HepG2 (cell line): ENCODE measurements at regions not wholly inside any gene's neighbourhood (a gene's known extent, or its start where the extent isn't known, plus 50 kb on each side); places are given as distances from the start of the nearest gene placed in this dataset.

ENCODE experiments used
- ATAC-seq: fragments of 200-7000 bp; cut with Tn5 transposase; 3 replicates; pipeline ENCODE4 v1.9.1; 2020; ENCODE audit warnings: mild to moderate bottlenecking, moderate library complexity
- BruUV-seq: library from RNA; stranded (reverse); fragments of 400-500 nt; replicated peaks from 2 replicates; lab custom pipeline; 2021; lab: Mats Ljungman, UMichigan
- CTCF ChIA-PET: fragments of 300-600 bp; formaldehyde crosslinking; extraction: SDS; loops from one replicate; lab custom pipeline; 2021; ENCODE audit warnings: low total read pairs, inconsistent platforms, low intra/inter-chr PET ratio; lab: Yijun Ruan, JAX
- POLR2A ChIA-PET: fragments of 350-600 bp; sonication (Branson Sonifier 250); formaldehyde crosslinking; loops from one replicate; lab custom pipeline; 2020; ENCODE audit warnings: antibody characterized with exemption, inconsistent platforms; lab: Yijun Ruan, JAX
- DNase-seq: peaks from one replicate; pipeline ENCODE4 v3.0.0-alpha.2; 2015; ENCODE audit warnings: low spot score
- FAIRE-seq: peaks from 3 replicates; lab custom pipeline; 2011; peaks lifted over from hg19 to GRCh38; lab: Jason Lieb, UNC
- H2AFZ ChIP-seq: one replicate; pipeline ENCODE4 v1.6.1; 2011; ENCODE audit warnings: low read length, inconsistent platforms
- H3K27ac ChIP-seq: fragments of 300-600 bp; 3 replicates; pipeline ENCODE4 v1.8.0; 2011; ENCODE audit warnings: mixed run types, mild to moderate bottlenecking, mixed read lengths, low read length, inconsistent platforms; ENCODE audit not compliant: insufficient read depth; ENCODE audit errors: extremely low read length
- H3K27me3 ChIP-seq, 2 experiments: fragments of 200-600 bp in 1 of 2; 2 replicates in 1 of 2; 3 replicates in 1 of 2; pipeline versions ENCODE4 v1.6.0 to v1.8.0; 2011; ENCODE audit warnings: low read length in 2 of 2, mild to moderate bottlenecking in 2 of 2, moderate library complexity in 2 of 2, inconsistent platforms in 1 of 2; ENCODE audit not compliant: insufficient read depth in 2 of 2, control insufficient read depth in 1 of 2
- H3K36me3 ChIP-seq, 2 experiments: fragments of 200-600 bp in 1 of 2; replicated peaks in 1 of 2; 2 replicates in 1 of 2; 3 replicates in 1 of 2; pipeline versions ENCODE4 v1.5.1 to v1.8.0; 2011; ENCODE audit warnings: low read length in 2 of 2, inconsistent platforms in 1 of 2; ENCODE audit not compliant: insufficient read depth in 2 of 2, control insufficient read depth in 1 of 2
- H3K4me1 ChIP-seq: 2 replicates; pipeline ENCODE4 v1.5.1; 2012; ENCODE audit warnings: low read length, inconsistent platforms; ENCODE audit not compliant: insufficient read depth
- H3K4me2 ChIP-seq: 2 replicates; pipeline ENCODE4 v1.6.0; 2011; ENCODE audit warnings: low read depth, low read length, inconsistent platforms
- H3K4me3 ChIP-seq, 3 experiments: fragments of 200-600 bp in 1 of 3; sonication (generic), shearing (Covaris generic) in 1 of 3; replicated peaks in 1 of 3; 2 replicates each; pipeline ENCODE4 v1.5.1; 2011 to 2016; ENCODE audit warnings: low read length in 3 of 3, inconsistent platforms in 2 of 3, low read depth in 2 of 3, mild to moderate bottlenecking in 2 of 3, control low read depth in 1 of 3, mixed read lengths in 1 of 3; ENCODE audit not compliant: insufficient read depth in 1 of 3
- H3K79me2 ChIP-seq: one replicate; pipeline ENCODE4 v1.6.1; 2011; ENCODE audit warnings: low read length, inconsistent platforms; ENCODE audit not compliant: insufficient read depth
- H3K9ac ChIP-seq: 2 replicates; pipeline ENCODE4 v1.6.0; 2011; ENCODE audit warnings: mild to moderate bottlenecking, low read depth, low read length, inconsistent platforms; ENCODE audit not compliant: insufficient read depth
- H3K9me3 ChIP-seq: 2 replicates; pipeline ENCODE4 v1.5.1; 2012; ENCODE audit warnings: mild to moderate bottlenecking, low read length
- H4K20me1 ChIP-seq: 2 replicates; pipeline ENCODE4 v1.6.0; 2011; ENCODE audit warnings: inconsistent platforms, mild to moderate bottlenecking, low read length, moderate library complexity; ENCODE audit not compliant: insufficient read depth
- IKZF4 ChIP-seq: sonication (generic); formaldehyde crosslinking; IDR thresholded peaks from 2 replicates; pipeline ENCODE4 v1.5.1; 2020; ENCODE audit warnings: borderline replicate concordance, mild to moderate bottlenecking, low read depth, missing genetic modification reagents; ENCODE audit errors: not compliant biosample characterization
- KDM5B ChIP-seq: sonication (generic); formaldehyde crosslinking; IDR thresholded peaks from 2 replicates; pipeline ENCODE4 v1.4.0; 2020; ENCODE audit warnings: missing genetic modification reagents, mild to moderate bottlenecking, borderline replicate concordance
- MIER3 ChIP-seq: IDR thresholded peaks from 2 replicates; pipeline ENCODE4 v1.6.1; 2016; ENCODE audit warnings: missing compliant biosample characterization, borderline replicate concordance
- MZF1 ChIP-seq: sonication (generic); formaldehyde crosslinking; IDR thresholded peaks from 2 replicates; pipeline ENCODE4 v1.8.1; 2023; ENCODE audit warnings: mild to moderate bottlenecking, missing genetic modification reagents, borderline replicate concordance
- NCOR1 ChIP-seq: fragments of 200-600 bp; sonication (generic); IDR thresholded peaks from 2 replicates; pipeline ENCODE4 v1.7.0; 2017; ENCODE audit warnings: antibody characterized with exemption, low read length, borderline replicate concordance
- ZBTB42 ChIP-seq: sonication (generic); formaldehyde crosslinking; IDR thresholded peaks from 2 replicates; pipeline ENCODE4 v1.5.0; 2020; ENCODE audit warnings: mild to moderate bottlenecking, missing genetic modification reagents
- ZNF143 ChIP-seq: sonication (generic); formaldehyde crosslinking; IDR thresholded peaks from 2 replicates; pipeline ENCODE4 v1.4.0; 2020; ENCODE audit warnings: missing genetic modification reagents
- ZNF180 ChIP-seq: sonication (generic); formaldehyde crosslinking; IDR thresholded peaks from 2 replicates; pipeline ENCODE4 v1.4.0; 2020; ENCODE audit warnings: low read depth, missing genetic modification reagents, borderline replicate concordance
- WGBS: methylation state at CpG from one replicate; pipeline ENCODE4 v1.1.6; 2017; ENCODE audit warnings: low lambda C conversion rate; 5-methylcytosine and 5-hydroxymethylcytosine counted together
- in situ Hi-C: cut with HindIII; loops from 2 replicates; pipeline ENCODE4 v1.10.0; 2017; ENCODE audit warnings: low pct_unique_long_range_greater_than_20kb; ENCODE audit not compliant: extremely low pct_ligation_motif_present
- intact Hi-C: fragments of 100-400 bp; cut with micrococcal nuclease; formaldehyde crosslinking; loops from one replicate; pipeline ENCODE4 v1.10.0; 2022; ENCODE audit not compliant: unreplicated experiment
- TF ChIP-seq, protein P1 (sequence below): sonication (generic); formaldehyde crosslinking; IDR thresholded peaks from 2 replicates; pipeline ENCODE4 v1.4.0; 2020; ENCODE audit warnings: missing genetic modification reagents, borderline replicate concordance
- TF ChIP-seq, protein P2 (sequence below): sonication (generic); formaldehyde crosslinking; IDR thresholded peaks from 2 replicates; pipeline ENCODE4 v1.4.0; 2020; ENCODE audit warnings: mild to moderate bottlenecking, missing genetic modification reagents
- TF ChIP-seq, protein P3 (sequence below): sonication (generic); formaldehyde crosslinking; IDR thresholded peaks from 2 replicates; pipeline ENCODE4 v1.4.0; 2020; ENCODE audit warnings: low read depth, mild to moderate bottlenecking, missing genetic modification reagents
- TF ChIP-seq, protein P4 (sequence below): sonication (generic); formaldehyde crosslinking; IDR thresholded peaks from 2 replicates; pipeline ENCODE4 v1.8.0; 2022; ENCODE audit warnings: mild to moderate bottlenecking, missing genetic modification reagents, borderline replicate concordance

DNA sequence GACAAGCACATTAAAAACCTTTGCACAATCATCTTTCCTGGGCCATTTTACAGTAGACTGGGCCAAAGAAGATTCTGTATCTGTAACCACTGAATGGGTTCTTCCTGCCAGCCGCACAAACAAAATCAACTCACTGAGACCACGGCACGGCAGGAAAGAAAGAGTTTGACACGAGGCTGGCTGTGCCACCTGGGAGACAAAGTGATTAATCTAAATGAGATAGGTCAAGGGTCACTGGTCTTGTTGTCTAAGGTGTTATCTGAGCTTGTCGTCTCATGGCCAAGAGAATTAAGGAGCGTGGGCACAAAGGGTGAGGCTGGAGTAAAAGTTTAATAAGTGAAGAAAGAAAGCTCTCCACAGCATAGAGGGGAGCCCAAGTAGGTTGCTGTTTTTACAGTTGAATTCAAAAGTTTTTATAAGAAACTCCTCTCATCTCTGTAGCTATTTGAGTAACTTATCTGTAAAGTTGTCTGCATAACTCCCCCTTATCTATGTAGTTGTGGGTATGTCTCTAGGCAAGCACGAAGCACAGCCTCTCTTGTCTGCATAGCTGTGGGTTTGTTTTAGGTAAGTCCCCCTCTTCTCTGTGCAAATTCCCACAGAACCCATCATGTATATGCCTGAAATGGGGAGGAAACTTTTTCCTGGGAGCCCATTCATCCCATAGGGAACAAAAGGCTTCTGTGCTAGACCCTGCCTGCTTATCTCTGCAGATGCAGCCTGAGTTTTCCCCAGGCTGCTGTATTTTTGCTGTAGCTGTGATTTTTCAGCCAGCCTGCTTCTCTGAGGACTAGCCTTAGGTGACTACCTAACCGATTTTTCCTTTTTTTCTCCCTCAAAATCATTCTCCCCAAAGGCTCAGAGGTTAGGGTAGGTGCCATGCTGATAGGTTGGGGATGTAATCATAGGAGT is 1314.6 kb upstream of the TMEM132C start:
- intact Hi-C loops (no loop called here), in situ Hi-C loops (no loop called here)
- BruUV-seq: no TSS peak
- Histone ChIP-seq H3K27me3 (no peaks in the 10 kb centered on the region), H3K4me3 (no peak overlapping the region), H4K20me1 (no peaks in the 10 kb centered on the region), H3K4me1 (no peaks in the 10 kb centered on the region), H3K4me2 (no peak overlapping the region), H3K9me3 (peaks cover 79% of the 10 kb centered on the region), H3K27ac (no peak overlapping the region), H3K79me2 (no peaks in the 10 kb centered on the region), H2AFZ (no peak overlapping the region), H3K36me3 (no peaks in the 10 kb centered on the region), H3K9ac (no peak overlapping the region)
- POLR2A ChIA-PET: no interaction called here
- FAIRE-seq: no peak
- no peak for ATAC-seq
- no peak for DNase-seq
- CTCF ChIA-PET: no interaction called here
- WGBS: 6% methylated on average over 8 of the region's 8 CpGs
- TF ChIP-seq KDM5B (CRISPR knock-in tag): no peak
- TF ChIP-seq, protein P1, sequence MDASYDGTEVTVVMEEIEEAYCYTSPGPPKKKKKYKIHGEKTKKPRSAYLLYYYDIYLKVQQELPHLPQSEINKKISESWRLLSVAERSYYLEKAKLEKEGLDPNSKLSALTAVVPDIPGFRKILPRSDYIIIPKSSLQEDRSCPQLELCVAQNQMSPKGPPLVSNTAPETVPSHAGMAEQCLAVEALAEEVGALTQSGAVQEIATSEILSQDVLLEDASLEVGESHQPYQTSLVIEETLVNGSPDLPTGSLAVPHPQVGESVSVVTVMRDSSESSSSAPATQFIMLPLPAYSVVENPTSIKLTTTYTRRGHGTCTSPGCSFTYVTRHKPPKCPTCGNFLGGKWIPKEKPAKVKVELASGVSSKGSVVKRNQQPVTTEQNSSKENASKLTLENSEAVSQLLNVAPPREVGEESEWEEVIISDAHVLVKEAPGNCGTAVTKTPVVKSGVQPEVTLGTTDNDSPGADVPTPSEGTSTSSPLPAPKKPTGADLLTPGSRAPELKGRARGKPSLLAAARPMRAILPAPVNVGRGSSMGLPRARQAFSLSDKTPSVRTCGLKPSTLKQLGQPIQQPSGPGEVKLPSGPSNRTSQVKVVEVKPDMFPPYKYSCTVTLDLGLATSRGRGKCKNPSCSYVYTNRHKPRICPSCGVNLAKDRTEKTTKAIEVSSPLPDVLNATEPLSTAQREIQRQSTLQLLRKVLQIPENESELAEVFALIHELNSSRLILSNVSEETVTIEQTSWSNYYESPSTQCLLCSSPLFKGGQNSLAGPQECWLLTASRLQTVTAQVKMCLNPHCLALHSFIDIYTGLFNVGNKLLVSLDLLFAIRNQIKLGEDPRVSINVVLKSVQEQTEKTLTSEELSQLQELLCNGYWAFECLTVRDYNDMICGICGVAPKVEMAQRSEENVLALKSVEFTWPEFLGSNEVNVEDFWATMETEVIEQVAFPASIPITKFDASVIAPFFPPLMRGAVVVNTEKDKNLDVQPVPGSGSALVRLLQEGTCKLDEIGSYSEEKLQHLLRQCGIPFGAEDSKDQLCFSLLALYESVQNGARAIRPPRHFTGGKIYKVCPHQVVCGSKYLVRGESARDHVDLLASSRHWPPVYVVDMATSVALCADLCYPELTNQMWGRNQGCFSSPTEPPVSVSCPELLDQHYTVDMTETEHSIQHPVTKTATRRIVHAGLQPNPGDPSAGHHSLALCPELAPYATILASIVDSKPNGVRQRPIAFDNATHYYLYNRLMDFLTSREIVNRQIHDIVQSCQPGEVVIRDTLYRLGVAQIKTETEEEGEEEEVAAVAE (CRISPR knock-in tag): no peak
- no peak for TF ChIP-seq MZF1 (CRISPR knock-in tag)
- TF ChIP-seq IKZF4 (CRISPR knock-in tag): no peak
- TF ChIP-seq, protein P2, sequence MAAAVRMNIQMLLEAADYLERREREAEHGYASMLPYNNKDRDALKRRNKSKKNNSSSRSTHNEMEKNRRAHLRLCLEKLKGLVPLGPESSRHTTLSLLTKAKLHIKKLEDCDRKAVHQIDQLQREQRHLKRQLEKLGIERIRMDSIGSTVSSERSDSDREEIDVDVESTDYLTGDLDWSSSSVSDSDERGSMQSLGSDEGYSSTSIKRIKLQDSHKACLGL (CRISPR knock-in tag): no peak
- TF ChIP-seq ZNF143 (CRISPR knock-in tag): no peak
- no peak for TF ChIP-seq ZBTB42
- no peak for TF ChIP-seq ZNF180 (CRISPR knock-in tag)
- TF ChIP-seq NCOR1: no peak
- TF ChIP-seq, protein P3, sequence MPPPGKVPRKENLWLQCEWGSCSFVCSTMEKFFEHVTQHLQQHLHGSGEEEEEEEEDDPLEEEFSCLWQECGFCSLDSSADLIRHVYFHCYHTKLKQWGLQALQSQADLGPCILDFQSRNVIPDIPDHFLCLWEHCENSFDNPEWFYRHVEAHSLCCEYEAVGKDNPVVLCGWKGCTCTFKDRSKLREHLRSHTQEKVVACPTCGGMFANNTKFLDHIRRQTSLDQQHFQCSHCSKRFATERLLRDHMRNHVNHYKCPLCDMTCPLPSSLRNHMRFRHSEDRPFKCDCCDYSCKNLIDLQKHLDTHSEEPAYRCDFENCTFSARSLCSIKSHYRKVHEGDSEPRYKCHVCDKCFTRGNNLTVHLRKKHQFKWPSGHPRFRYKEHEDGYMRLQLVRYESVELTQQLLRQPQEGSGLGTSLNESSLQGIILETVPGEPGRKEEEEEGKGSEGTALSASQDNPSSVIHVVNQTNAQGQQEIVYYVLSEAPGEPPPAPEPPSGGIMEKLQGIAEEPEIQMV (CRISPR knock-in tag): no peak
- TF ChIP-seq, protein P4, sequence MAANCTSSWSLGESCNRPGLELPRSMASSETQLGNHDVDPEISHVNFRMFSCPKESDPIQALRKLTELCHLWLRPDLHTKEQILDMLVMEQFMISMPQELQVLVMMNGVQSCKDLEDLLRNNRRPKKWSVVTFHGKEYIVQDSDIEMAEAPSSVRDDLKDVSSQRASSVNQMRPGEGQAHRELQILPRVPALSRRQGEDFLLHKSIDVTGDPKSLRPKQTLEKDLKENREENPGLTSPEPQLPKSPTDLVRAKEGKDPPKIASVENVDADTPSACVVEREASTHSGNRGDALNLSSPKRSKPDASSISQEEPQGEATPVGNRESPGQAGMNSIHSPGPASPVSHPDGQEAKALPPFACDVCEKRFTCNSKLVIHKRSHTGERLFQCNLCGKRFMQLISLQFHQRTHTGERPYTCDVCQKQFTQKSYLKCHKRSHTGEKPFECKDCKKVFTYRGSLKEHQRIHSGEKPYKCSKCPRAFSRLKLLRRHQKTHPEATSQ: no peak
- TF ChIP-seq MIER3: no peak
